ENCODE measurements at regions not wholly inside any gene's neighbourhood (a gene's known extent, or its start where the extent isn't known, plus 50 kb on each side); places are given as distances from the start of the nearest gene placed in this dataset.

- TF ChIP-seq CTCF (IDR thresholded peaks at IDR 0.05; ENCODE audit: low read depth, low read length, missing input control) = no peak
- TF ChIP-seq RAD21 (IDR thresholded peaks at IDR 0.05) = no peak
- TF ChIP-seq MAX (IDR thresholded peaks at IDR 0.05) = no peak
- no peak for TF ChIP-seq ATF3 (IDR thresholded peaks at IDR 0.05)
- TF ChIP-seq YY1 (IDR thresholded peaks at IDR 0.05) = no peak
- TF ChIP-seq REST (IDR thresholded peaks at IDR 0.05) = no peak
- no peak for TF ChIP-seq ZBTB33 (IDR thresholded peaks at IDR 0.05)
- TF ChIP-seq EGR1 (IDR thresholded peaks at IDR 0.05; ENCODE audit: low read depth in 2 of 2) = no peak
- no peak for TF ChIP-seq FOXA1 (IDR thresholded peaks at IDR 0.05)
- TF ChIP-seq TAF1 (conservative IDR thresholded peaks at IDR 0.05) = no peak
- no peak for TF ChIP-seq JUND (IDR thresholded peaks at IDR 0.05)
These were observed 349.1 kb upstream of the CRIM1 start for GRCh38 chr2:36006444-36006843.
